HCT116 (cell line): ENCODE measurements at regions not wholly inside any gene's neighbourhood (a gene's known extent, or its start where the extent isn't known, plus 50 kb on each side); places are given as distances from the start of the nearest gene placed in this dataset.

Experiments used
- ATAC-seq: fragments of 200-7000 bp; cut with Tn5 transposase; 2 replicates; pipeline ENCODE4 v1.9.1; 2020; ENCODE audit warnings: mild to moderate bottlenecking, moderate library complexity
- BruUV-seq: library from RNA; stranded (reverse); fragments of 400-500 nt; replicated peaks from 2 replicates; lab custom pipeline; 2021; lab: Mats Ljungman, UMichigan
- CTCF ChIA-PET: fragments of 300-600 bp; sonication (Branson Sonifier 250); formaldehyde crosslinking; loops from one replicate; lab custom pipeline; 2021; ENCODE audit warnings: antibody characterized with exemption; lab: Charles Lee
- POLR2A ChIA-PET: fragments of 300-600, 350-600 bp; sonication (Branson Sonifier 250); formaldehyde crosslinking; loops from one replicate; lab custom pipeline; 2021; ENCODE audit warnings: antibody characterized with exemption; lab: Charles Lee
- RAD21 ChIA-PET, 2 experiments: fragments of 300-600 bp; sonication (Branson Sonifier 250); formaldehyde crosslinking; loops; one replicate each; lab custom pipeline; 2023; ENCODE audit warnings: low total read pairs in 2 of 2; ENCODE audit not compliant: uncharacterized antibody in 2 of 2, unreplicated experiment in 2 of 2, low non-redundant PET in 1 of 2; lab: Charles Lee
- DNase-seq: peaks from one replicate; pipeline ENCODE4 v3.0.0-alpha.2; 2010; ENCODE audit warnings: low read depth, low spot score
- H2AFZ ChIP-seq: fragments of 200-600 bp; shearing (Covaris generic), sonication (generic); 2 replicates; pipeline ENCODE4 v1.6.1; 2017; ENCODE audit warnings: low read depth, mixed run types, mixed read lengths, antibody characterized with exemption, low read length; ENCODE audit not compliant: poor library complexity, severe bottlenecking
- H3K27ac ChIP-seq: 2 replicates; pipeline ENCODE4 v1.5.1; 2012; ENCODE audit warnings: low read depth, low read length
- H3K27me3 ChIP-seq: fragments of 200-600 bp; sonication (generic); 2 replicates; pipeline ENCODE4 v1.6.1; 2016; ENCODE audit warnings: mixed run types, low read length, mixed read lengths; ENCODE audit not compliant: insufficient read depth
- H3K36me3 ChIP-seq, 2 experiments: fragments of 200-500 bp in 1 of 2; fragments of 200-600 bp in 1 of 2; sonication (Bioruptor generic) in 1 of 2; sonication (generic) in 1 of 2; 2 replicates each; pipeline versions ENCODE4 v1.5.1 to v1.6.1; 2014 to 2016; ENCODE audit warnings: low read length in 2 of 2, inconsistent platforms in 1 of 2, mixed read lengths in 1 of 2, mixed run types in 1 of 2; ENCODE audit not compliant: insufficient read depth in 2 of 2, control insufficient read depth in 1 of 2
- H3K4me1 ChIP-seq, 2 experiments: fragments of 200-600 bp in 1 of 2; sonication (generic) in 1 of 2; 2 replicates each; pipeline versions ENCODE4 v1.5.1 to v1.6.1; 2012 to 2017; ENCODE audit warnings: low read length in 2 of 2, inconsistent platforms in 1 of 2, mild to moderate bottlenecking in 1 of 2, mixed read lengths in 1 of 2, mixed run types in 1 of 2, moderate library complexity in 1 of 2; ENCODE audit not compliant: insufficient read depth in 2 of 2, control insufficient read depth in 1 of 2
- H3K4me2 ChIP-seq: fragments of 200-600 bp; sonication (generic); 2 replicates; pipeline ENCODE4 v1.6.1; 2017; ENCODE audit warnings: mixed run types, low read length, mixed read lengths
- H3K4me3 ChIP-seq, 2 experiments: fragments of 200-600 bp in 1 of 2; sonication (generic) in 1 of 2; replicated peaks in 1 of 2; 2 replicates each; pipeline ENCODE4 v1.5.1; 2011 to 2016; ENCODE audit warnings: low read length in 2 of 2, control low read depth in 1 of 2, low read depth in 1 of 2, mild to moderate bottlenecking in 1 of 2, mixed read lengths in 1 of 2, mixed run types in 1 of 2
- H3K79me2 ChIP-seq: fragments of 200-600 bp; sonication (generic); 2 replicates; pipeline ENCODE4 v1.6.1; 2017; ENCODE audit warnings: mild to moderate bottlenecking, mixed run types, low read length, moderate library complexity, mixed read lengths; ENCODE audit not compliant: insufficient read depth
- H3K9ac ChIP-seq: fragments of 200-600 bp; sonication (generic); 2 replicates; pipeline ENCODE4 v1.6.1; 2016; ENCODE audit warnings: low read length, mixed read lengths
- H3K9me2 ChIP-seq: fragments of 200-600 bp; sonication (generic), shearing (Covaris generic); 2 replicates; pipeline ENCODE4 v1.6.1; 2017; ENCODE audit warnings: mixed run types, mild to moderate bottlenecking, moderate library complexity; ENCODE audit not compliant: insufficient read depth
- H3K9me3 ChIP-seq, 2 experiments: fragments of 200-500 bp in 1 of 2; fragments of 200-600 bp in 1 of 2; sonication (Bioruptor generic) in 1 of 2; sonication (generic) in 1 of 2; 2 replicates each; pipeline ENCODE4 v1.6.1; 2014 to 2017; ENCODE audit warnings: low read length in 2 of 2, mixed read lengths in 2 of 2, inconsistent platforms in 1 of 2, low read depth in 1 of 2, mild to moderate bottlenecking in 1 of 2, mixed run types in 1 of 2, moderate library complexity in 1 of 2; ENCODE audit not compliant: control insufficient read depth in 1 of 2, insufficient read depth in 1 of 2
- H4K20me1 ChIP-seq: fragments of 200-600 bp; sonication (generic), shearing (Covaris generic); 2 replicates; pipeline ENCODE4 v1.6.1; 2017; ENCODE audit warnings: mixed run types, mild to moderate bottlenecking, moderate library complexity; ENCODE audit not compliant: insufficient read depth
- ATF3 ChIP-seq: IDR thresholded peaks from 2 replicates; pipeline ENCODE4 v1.6.1; 2012
- CBX3 ChIP-seq: IDR thresholded peaks from 2 replicates; pipeline ENCODE4 v1.6.1; 2012; ENCODE audit warnings: low read depth
- CEBPB ChIP-seq: IDR thresholded peaks from 2 replicates; pipeline ENCODE4 v1.6.1; 2012; ENCODE audit warnings: low read depth
- CTCF ChIP-seq, 3 experiments: fragments of 200-600 bp in 1 of 3; sonication (generic) in 1 of 3; IDR thresholded peaks in 2 of 3; conservative IDR thresholded peaks in 1 of 3; 2 replicates each; pipeline ENCODE4 v1.5.1; 2012 to 2017; ENCODE audit warnings: low read depth in 2 of 3, low read length in 2 of 3, antibody characterized with exemption in 1 of 3, borderline replicate concordance in 1 of 3, control low read depth in 1 of 3, mild to moderate bottlenecking in 1 of 3, mixed read lengths in 1 of 3, mixed run types in 1 of 3, moderate library complexity in 1 of 3; ENCODE audit not compliant: insufficient read depth in 1 of 3
- EGR1 ChIP-seq: IDR thresholded peaks from 2 replicates; pipeline ENCODE4 v1.6.1; 2012; ENCODE audit warnings: low read depth
- JUND ChIP-seq: IDR thresholded peaks from 2 replicates; pipeline ENCODE4 v1.6.1; 2012
- MAX ChIP-seq: IDR thresholded peaks from 2 replicates; pipeline ENCODE4 v1.6.1; 2012
- POLR2A ChIP-seq: IDR thresholded peaks from 2 replicates; pipeline ENCODE4 v1.7.0; 2011; ENCODE audit warnings: borderline replicate concordance; ENCODE audit not compliant: insufficient read depth, insufficient read length; ENCODE audit errors: extremely low read depth
- POLR2AphosphoS5 ChIP-seq: IDR thresholded peaks from 2 replicates; pipeline ENCODE4 v1.6.1; 2011; ENCODE audit warnings: mild to moderate bottlenecking, low read depth, low read length, moderate library complexity
- RAD21 ChIP-seq: IDR thresholded peaks from 2 replicates; pipeline ENCODE4 v1.6.1; 2012; ENCODE audit warnings: low read depth, mild to moderate bottlenecking
- REST ChIP-seq: IDR thresholded peaks from 2 replicates; pipeline ENCODE4 v1.6.1; 2012; ENCODE audit warnings: low read depth
- SIN3A ChIP-seq: IDR thresholded peaks from 2 replicates; pipeline ENCODE4 v1.6.1; 2012; ENCODE audit warnings: low read depth
- SP1 ChIP-seq: IDR thresholded peaks from 2 replicates; pipeline ENCODE4 v1.6.1; 2012; ENCODE audit warnings: low read depth
- SRF ChIP-seq: IDR thresholded peaks from 2 replicates; pipeline ENCODE4 v1.6.1; 2012; ENCODE audit warnings: low read depth
- YY1 ChIP-seq: IDR thresholded peaks from 2 replicates; pipeline ENCODE4 v1.6.1; 2011; ENCODE audit warnings: low read length, low read depth, moderate library complexity, mild to moderate bottlenecking; ENCODE audit not compliant: insufficient replicate concordance; ENCODE audit errors: extremely low read depth
- ZBTB33 ChIP-seq: IDR thresholded peaks from 2 replicates; pipeline ENCODE4 v1.6.1; 2011; ENCODE audit warnings: mild to moderate bottlenecking, low read length, moderate library complexity; ENCODE audit not compliant: insufficient replicate concordance; ENCODE audit errors: extremely low read depth
- ZNF274 ChIP-seq: fragments of 200-500 bp; sonication (Bioruptor generic); IDR thresholded peaks from 2 replicates; pipeline ENCODE4 v1.6.1; 2014; ENCODE audit warnings: mild to moderate bottlenecking, low read depth, low read length, inconsistent platforms
- intact Hi-C: fragments of 100-400 bp; cut with micrococcal nuclease; formaldehyde crosslinking; loops from 2 replicates; pipeline ENCODE4 v1.10.0; 2022

GRCh38 chr9:651371-651770 lies 190.1 kb upstream of the DMRT1 start:
- POLR2A ChIA-PET, result no interaction called here
- Histone ChIP-seq H3K4me3 (no peak overlapping the region), H3K9ac (no peak overlapping the region), H2AFZ (no peak overlapping the region), H4K20me1 (no peaks in the 10 kb centered on the region), H3K79me2 (no peaks in the 10 kb centered on the region; the same call in 1 of the 2 replicates), H3K27ac (no peak overlapping the region), H3K4me2 (no peak overlapping the region), H3K36me3 (no peaks in the 10 kb centered on the region), H3K4me1 (no peaks in the 10 kb centered on the region), H3K9me3 (no peaks in the 10 kb centered on the region), H3K9me2 (no peaks in the 10 kb centered on the region), H3K27me3 (no peaks in the 10 kb centered on the region)
- CTCF ChIA-PET, result no interaction called here
- no peak for ATAC-seq
- RAD21 ChIA-PET, result no interaction called here
- TF ChIP-seq EGR1 (no peak), REST (no peak), POLR2AphosphoS5 (no peak), ZBTB33 (no peak), SP1 (no peak), CBX3 (no peak), SRF (no peak), JUND (no peak), ZNF274 (no peak), POLR2A (no peak), CTCF (IDR thresholded peaks at IDR 0.05 in 2 of 3, conservative IDR thresholded peaks at IDR 0.05 in 1 of 3; ENCODE audit: borderline replicate concordance in 1 of 3, insufficient read depth in 1 of 3, low read depth in 2 of 3, low read length in 2 of 3) (no peak), ATF3 (no peak), YY1 (no peak), CEBPB (no peak), RAD21 (no peak), SIN3A (no peak), MAX (no peak)
- intact Hi-C loops, result no loop called here
- DNase-seq, result no peak
- BruUV-seq, result no TSS peak
